ENCODE measurements at regions not wholly inside any gene's neighbourhood (a gene's known extent, or its start where the extent isn't known, plus 50 kb on each side); places are given as distances from the start of the nearest gene placed in this dataset.

- TF ChIP-seq, protein P1, sequence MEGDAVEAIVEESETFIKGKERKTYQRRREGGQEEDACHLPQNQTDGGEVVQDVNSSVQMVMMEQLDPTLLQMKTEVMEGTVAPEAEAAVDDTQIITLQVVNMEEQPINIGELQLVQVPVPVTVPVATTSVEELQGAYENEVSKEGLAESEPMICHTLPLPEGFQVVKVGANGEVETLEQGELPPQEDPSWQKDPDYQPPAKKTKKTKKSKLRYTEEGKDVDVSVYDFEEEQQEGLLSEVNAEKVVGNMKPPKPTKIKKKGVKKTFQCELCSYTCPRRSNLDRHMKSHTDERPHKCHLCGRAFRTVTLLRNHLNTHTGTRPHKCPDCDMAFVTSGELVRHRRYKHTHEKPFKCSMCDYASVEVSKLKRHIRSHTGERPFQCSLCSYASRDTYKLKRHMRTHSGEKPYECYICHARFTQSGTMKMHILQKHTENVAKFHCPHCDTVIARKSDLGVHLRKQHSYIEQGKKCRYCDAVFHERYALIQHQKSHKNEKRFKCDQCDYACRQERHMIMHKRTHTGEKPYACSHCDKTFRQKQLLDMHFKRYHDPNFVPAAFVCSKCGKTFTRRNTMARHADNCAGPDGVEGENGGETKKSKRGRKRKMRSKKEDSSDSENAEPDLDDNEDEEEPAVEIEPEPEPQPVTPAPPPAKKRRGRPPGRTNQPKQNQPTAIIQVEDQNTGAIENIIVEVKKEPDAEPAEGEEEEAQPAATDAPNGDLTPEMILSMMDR (IDR thresholded peaks at IDR 0.05; ENCODE audit: low read depth, low read length) = no peak
- TF ChIP-seq POLR2A (IDR thresholded peaks at IDR 0.05; ENCODE audit: extremely low read depth, insufficient read length) = no peak
- no peak for TF ChIP-seq MAX (IDR thresholded peaks at IDR 0.05; ENCODE audit: low read depth, low read length)
- TF ChIP-seq MYC (IDR thresholded peaks at IDR 0.05; ENCODE audit: low read depth, low read length) = no peak
Measured at GRCh38 chrX:109049903-109050302, 313.5 kb upstream of the IRS4 start.

All from NB4 (cell line).